Lower leg skin (tissue), 4 donors: ENCODE measurements at regions not wholly inside any gene's neighbourhood (a gene's known extent, or its start where the extent isn't known, plus 50 kb on each side); places are given as distances from the start of the nearest gene placed in this dataset.
"Not testable (repeated sequence)": the region's sequence is repeated elsewhere in the genome, so short reads cannot be mapped to it uniquely, and the experiment has no call there.

ENCODE experiments used
- DNase-seq, 2 donors: peaks; one replicate each; pipeline ENCODE4 v3.0.0-alpha.2; 2019; ENCODE audit warnings: low spot score in 2 of 2
- H3K4me3 ChIP-seq: fragments of 200-600 bp; sonication (generic); 2 replicates; pipeline ENCODE4 v1.5.1; 2017; ENCODE audit warnings: mild to moderate bottlenecking, low read depth; ENCODE audit not compliant: poor library complexity, severe bottlenecking
- CTCF ChIP-seq, 3 donors: fragments of 450-650 bp; IDR thresholded peaks; one replicate each; pipeline ENCODE4 v1.5.1; 2016; ENCODE audit warnings: antibody characterized with exemption in 3 of 3, mild to moderate bottlenecking in 3 of 3, moderate library complexity in 2 of 3
- POLR2A ChIP-seq, 2 donors: fragments of 450-650 bp; IDR thresholded peaks; one replicate each; pipeline ENCODE4 v1.6.1; 2016 to 2017; ENCODE audit warnings: antibody characterized with exemption in 2 of 2, mild to moderate bottlenecking in 1 of 2, moderate library complexity in 1 of 2
- WGBS, 2 donors: methylation state at CpG; one replicate each; pipeline ENCODE4 v1.1.5; 2018; 5-methylcytosine and 5-hydroxymethylcytosine counted together
- intact Hi-C: fragments of 100-400 bp; cut with DNase I; formaldehyde crosslinking; loops from one replicate; pipeline ENCODE4 v1.15.0; 2023; ENCODE audit warnings: low total_unique reads

- TF ChIP-seq CTCF (IDR thresholded peaks at IDR 0.05) (no peak), POLR2A (IDR thresholded peaks at IDR 0.05) (no peak)
- 92 to 93% methylated on average over 4 of the region's 4 CpGs for WGBS, 2 donors
- no peak for DNase-seq
- intact Hi-C loops: no loop called here
- H3K4me3 ChIP-seq: no peak overlapping the region
Measured at GRCh38 chr1:173344034-173344743, 132.9 kb upstream of the PRDX6 start.

- WGBS, 2 donors: 59 to 100% methylated on average over 1 of the region's 1 CpG
- TF ChIP-seq POLR2A (IDR thresholded peaks at IDR 0.05) (no peak), CTCF (IDR thresholded peaks at IDR 0.05) (no peak)
- intact Hi-C loops: no loop called here
- H3K4me3 ChIP-seq: no peak overlapping the region
- DNase-seq: no peak
Measured at GRCh38 chr1:173347282-173347818, 129.8 kb upstream of the PRDX6 start.

GRCh38 chr1:173352635-173353034 lies 124.5 kb upstream of the PRDX6 start:
- DNase-seq, intact Hi-C loops, H3K4me3 ChIP-seq: not testable (repeated sequence)
- 85 to 89% methylated on average over 4 of the region's 4 CpGs for WGBS, 2 donors

- WGBS, 2 donors: 77 to 92% methylated on average over 4 of the region's 4 CpGs
- intact Hi-C loops: no loop called here
Measured at GRCh38 chr1:173353350-173353749, 123.8 kb upstream of the PRDX6 start.

GRCh38 chr1:173354937-173355280 lies 122.2 kb upstream of the PRDX6 start:
- WGBS, 2 donors: 95% methylated on average over 3 of the region's 3 CpGs
- no peak for DNase-seq
- intact Hi-C loops: no loop called here
- no peak overlapping the region for H3K4me3 ChIP-seq
- TF ChIP-seq POLR2A (IDR thresholded peaks at IDR 0.05): no peak
- TF ChIP-seq CTCF (IDR thresholded peaks at IDR 0.05): no peak

More at GRCh38 chr1:173353350-173353749, 123.8 kb upstream of the PRDX6 start:
- H3K4me3 ChIP-seq: no peak overlapping the region
- TF ChIP-seq POLR2A (IDR thresholded peaks at IDR 0.05) (no peak), CTCF (IDR thresholded peaks at IDR 0.05) (no peak)
- no peak for DNase-seq

- intact Hi-C loops: no loop called here
- H3K4me3 ChIP-seq: no peak overlapping the region
- no peak for DNase-seq
- TF ChIP-seq POLR2A (IDR thresholded peaks at IDR 0.05) (no peak), CTCF (IDR thresholded peaks at IDR 0.05) (no peak)
- WGBS, 2 donors: 87 to 88% methylated on average over 5 of the region's 5 CpGs
Measured at GRCh38 chr1:173355281-173356031, 121.7 kb upstream of the PRDX6 start.
